Amniotic epithelial cell (primary cell): ENCODE measurements at regions not wholly inside any gene's neighbourhood (a gene's known extent, or its start where the extent isn't known, plus 50 kb on each side); places are given as distances from the start of the nearest gene placed in this dataset.
"Not testable (repeated sequence)": the region's sequence is repeated elsewhere in the genome, so short reads cannot be mapped to it uniquely, and the experiment has no call there.

ENCODE experiments used
- DNase-seq: peaks from one replicate; pipeline ENCODE4 v3.0.0-alpha.2; 2010; ENCODE audit warnings: low read depth

DNA sequence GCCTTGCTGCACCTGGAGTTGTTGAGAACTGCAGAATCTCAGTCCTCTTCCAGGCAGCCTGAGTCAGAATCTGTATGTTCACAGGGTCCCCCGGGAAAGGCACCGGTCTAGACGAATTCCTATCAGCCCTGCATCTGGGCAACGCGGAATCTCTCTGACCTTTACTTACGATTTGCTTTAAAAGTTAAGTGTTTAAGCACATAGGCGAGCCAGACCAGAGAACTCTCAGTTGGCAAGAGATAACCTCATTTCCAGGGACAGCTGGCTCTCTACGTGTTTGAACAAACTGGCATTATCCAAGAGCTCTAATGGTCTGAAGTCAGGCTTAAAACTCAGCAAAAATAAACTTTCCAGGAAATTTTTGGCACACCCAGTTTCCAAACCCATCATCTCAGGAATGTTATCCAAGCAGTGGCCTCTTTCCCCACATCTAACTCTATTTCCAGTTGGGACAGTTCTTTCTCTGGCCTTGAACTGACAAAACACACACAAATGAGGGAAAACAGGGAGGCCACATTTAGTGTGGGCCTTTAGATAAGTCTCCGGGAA is 53.4 kb downstream of the HES1 start:
- peak; percentile 35 for DNase-seq

DNA sequence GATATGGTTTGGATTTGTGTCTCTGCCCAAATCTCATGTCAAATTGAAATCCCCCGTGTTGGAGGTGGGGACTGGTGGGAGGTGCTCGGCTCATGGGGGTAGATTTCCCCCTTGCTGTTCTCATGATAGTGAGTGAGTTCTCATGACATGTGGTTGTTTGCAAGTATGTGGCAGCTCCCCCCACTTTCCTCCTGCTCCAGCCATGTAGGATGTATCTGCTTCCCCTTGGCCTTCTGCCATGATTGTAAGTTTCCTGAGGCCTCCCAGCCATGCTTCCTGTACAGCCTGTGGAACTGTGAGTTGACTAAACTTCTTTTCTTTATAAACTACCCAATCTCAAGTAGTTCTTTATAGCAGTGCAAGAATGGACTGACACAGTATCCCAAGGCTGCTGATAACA is 55.9 kb downstream of the HES1 start:
- not testable (repeated sequence) for DNase-seq

DNA sequence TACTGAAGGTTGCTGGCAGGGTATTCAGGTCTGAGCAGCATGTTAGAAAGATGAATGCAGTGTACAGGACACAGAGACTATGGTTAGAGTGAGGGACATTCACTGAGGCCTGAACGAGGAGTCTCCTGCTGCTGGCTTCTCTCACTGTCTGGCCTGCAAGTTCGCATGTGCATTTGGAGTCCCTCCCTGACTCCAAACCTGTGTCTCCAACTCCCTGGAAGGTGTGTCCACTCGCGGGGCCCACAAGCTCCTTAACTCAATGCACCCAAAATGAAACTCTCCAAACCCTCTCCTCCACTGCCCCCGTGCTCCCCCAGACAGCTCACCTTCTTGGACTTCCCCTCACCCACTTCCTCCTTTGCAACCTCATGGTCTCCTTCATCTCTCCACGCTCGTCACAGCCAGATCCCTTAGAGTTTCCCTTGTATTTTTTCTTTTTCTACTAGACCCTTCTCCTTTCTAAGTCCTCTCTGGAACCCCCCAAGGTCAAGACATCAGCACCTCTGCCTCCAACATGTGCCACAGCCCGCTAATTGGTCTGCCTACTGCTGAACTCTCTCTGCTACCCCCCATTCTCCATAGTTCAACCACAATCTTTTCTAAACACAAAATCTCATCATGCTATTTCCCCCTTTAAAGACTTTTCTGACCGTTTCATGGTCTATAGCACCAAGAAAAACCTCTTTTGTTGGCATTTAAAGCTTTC is 58.3 kb downstream of the HES1 start:
- no peak for DNase-seq

DNA sequence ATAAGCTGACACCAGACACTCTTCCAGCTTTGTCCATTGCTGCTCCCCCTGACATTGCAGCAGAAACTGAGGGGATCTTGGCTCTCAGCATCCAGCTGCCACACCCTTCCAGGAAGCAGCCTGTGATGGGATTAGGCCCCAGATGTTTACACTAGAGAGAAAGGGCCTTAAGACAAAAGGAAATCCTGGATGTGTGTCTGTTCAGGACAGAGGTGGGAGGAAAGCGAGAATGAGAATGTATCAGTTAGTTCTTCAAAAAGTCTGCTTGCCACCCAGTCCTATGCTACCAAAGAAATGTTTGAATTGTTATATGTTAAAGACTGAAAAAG is 58.8 kb downstream of the HES1 start:
- no peak for DNase-seq

DNA sequence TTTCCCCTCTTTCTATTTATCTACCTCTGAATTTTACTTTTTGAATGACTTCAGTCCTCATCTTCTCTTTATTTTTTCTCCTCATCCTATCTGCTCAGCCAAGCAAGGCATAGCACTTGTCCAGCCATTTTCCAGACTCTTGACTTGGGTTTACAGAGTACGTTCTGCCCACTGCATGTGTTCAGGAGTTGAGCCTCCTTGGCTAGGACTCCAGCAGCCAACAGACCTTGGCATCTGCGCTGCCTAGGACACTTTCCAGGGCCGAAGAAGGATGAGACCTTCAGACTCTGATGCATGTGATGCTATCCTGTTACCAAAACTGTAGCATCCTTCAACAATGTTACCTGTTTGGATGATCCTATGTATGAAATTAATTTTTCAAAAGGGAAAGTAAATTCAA is 59.7 kb downstream of the HES1 start:
- DNase-seq = no peak

DNA sequence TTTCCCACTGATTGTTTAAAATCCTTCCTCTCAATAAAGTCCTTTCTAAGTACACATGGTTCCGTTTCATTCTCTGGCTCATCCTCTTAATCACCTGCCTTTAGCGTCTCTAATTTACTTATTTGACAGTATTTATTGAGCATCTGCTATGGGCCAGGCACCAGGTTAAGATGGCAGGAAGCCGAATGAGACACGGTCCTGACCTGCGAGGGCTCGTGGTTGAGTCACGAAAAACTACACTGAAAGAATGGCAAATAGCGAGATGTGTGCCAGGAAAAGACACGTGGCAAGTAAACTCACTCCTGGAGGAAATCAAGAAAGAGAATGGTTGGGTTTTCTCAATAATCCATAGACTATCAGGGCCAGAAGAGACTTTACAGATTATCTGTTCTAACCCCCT is 60.9 kb downstream of the HES1 start:
- DNase-seq = no peak

DNA sequence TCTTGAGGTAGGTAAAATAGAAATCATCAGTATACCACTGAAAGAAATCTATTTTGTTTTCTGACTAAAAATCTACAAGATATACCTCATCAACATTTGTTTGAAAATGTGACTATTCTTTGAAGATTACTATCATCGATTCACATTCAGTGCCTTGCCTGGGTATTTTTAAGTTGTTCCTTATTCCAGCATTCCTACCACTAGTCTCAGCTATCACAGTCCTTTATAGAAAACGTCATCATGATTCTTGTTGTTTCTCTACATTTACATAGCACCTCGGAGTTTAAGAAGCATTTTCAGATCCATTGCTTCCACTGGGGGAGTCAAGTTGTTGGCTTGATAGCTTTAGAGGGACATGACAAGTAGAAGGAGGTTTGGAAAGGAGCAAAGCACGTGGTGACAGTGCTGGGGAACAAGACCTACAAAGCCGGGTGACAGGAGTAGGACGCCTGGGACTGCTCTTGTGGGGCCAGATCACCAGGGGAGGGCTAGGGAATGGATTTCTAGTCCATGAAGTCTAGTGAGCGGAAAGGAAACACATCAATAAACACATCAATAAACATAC is 61.5 kb downstream of the HES1 start:
- DNase-seq = no peak

DNA sequence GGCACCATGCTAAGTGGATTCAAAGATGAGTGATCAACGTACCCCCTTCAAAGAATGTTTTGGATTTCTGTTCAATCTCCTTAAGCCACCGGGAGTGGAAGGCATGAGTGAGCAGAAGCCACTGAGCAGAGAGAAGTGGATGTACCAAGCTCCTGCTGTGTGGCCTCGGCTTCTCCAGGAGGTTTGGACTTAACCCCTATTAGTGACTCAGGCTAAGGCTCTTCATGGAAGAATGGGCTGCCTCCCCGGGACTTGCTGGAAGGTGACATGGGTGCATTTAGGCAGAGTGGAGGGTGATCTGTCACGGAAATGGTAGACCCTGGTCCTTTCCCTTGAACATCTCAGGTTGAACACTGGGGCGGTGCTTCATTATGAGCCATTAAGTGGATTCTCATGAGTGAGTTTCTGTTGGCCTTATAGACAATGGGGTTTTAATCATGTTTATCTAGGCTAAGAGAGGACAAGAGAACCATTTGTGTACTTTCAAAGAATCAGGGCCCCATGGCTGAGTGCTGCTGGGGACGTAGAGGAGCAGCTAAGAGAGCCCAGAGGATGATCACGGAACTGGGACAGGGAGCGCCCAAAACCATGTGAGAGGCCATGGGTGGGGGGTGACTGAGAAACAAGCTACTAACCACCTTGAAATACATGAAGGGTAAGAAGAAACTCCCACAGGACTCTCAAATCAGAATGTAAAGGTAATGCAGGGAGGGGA is 62.2 kb downstream of the HES1 start:
- DNase-seq = no peak

DNA sequence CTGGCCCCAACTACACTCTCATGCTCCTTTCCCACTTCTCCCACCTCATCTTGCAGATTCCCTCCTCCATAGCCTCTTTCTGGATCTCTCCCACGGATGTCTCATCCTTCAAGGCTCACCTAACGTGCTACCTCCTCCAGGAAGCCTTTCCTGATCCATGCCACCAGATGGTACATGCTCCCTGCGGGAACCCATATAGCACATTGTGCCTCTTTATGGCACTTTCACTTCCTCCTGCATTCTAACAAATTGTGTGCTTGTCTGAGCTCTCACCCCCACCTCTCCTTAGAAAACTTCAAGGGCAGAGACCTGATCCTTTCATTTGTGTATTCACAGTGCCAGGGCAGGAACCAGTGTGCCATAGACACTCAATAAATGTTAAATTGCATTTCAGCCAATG is 63.0 kb downstream of the HES1 start:
- no peak for DNase-seq

DNA sequence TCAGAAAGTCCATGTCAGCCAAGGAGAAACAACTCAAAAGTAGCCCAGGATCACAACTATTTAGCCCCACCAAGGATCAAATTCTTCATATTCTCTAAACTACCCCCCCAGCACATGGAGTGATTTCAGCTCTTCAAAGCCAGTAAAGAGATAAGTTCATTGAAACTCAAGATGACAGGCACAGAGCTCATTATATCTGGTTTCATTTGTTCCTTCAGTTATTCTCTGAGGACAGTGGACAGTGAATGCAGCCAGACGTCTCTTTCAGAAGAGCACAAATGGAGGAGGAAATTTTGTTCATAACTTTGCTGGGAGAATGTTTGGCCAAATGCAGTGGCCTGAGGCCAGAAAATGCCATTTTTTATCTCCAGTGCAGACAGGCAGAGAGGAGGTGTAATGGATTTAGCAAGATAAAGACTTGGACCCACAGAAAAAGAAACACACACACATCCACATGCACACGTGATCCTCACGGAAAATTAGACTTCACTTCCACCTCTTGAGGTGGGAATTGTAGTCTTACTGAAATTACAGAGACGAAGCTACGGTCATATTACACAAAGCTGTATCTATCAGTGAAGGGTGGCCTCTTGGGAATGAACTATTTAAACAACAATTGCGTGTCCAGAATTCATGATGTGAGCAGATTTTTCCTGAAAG is 64.6 kb downstream of the HES1 start:
- peak; percentile 57 for DNase-seq

DNA sequence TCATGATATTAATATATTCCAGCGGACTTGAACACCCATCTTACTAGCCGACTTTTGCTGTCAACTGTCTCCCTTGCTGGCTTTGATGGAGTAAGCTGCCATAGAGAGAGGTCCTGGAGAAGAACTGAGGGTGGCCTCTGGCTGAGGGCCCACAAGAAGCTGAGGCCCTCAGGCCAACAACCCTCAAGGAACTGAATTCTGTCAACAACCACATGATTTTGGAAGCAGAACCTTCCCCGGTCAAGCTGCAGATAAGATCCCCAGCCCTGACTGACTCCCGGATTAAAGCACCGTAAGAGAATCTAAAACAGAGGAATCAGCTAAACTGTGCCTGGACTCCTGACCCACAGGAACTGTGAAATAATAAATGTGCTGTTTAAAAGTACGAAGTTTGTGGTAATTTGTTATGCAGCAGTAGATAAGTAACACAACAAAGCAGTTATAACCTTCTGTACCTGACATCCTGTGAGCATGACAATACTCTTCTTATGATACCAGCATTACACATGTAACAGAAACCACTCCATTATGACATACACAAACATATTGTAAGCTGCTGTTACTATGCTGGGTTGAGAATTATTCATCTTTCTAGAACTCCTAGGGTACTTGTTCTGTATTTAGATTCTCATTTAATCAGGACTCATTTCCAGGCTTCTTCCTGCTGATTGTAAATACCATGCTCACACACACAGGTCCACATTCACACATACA is 66.2 kb downstream of the HES1 start:
- DNase-seq = peak; percentile 47

DNA sequence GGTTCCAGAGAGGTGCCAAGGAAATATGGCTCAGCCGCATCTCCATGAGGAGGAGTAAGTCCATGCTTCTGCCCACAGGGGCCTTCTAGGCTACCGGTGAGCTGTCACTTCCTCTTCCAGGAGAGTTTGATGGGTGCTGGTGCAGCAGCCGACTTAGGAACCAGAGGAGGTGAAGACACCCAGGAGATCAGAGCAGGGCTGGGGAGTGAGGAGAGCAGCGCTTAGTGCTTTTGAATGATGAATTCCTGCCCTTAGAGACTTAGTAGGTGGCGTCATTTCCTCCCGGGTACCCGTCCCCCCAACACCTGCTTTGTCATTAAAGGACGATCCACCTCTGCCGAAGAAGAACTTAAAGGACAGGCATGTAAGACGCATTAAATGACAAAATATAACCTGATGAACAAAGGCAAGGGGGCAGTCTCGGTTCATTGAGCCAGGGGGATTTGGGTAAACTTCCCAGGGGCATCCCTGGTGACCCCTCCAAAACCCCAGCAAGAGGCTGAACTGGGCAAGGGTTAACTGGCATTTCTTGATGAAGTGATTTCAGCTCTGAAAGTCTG is 67.6 kb downstream of the HES1 start:
- DNase-seq = no peak

DNA sequence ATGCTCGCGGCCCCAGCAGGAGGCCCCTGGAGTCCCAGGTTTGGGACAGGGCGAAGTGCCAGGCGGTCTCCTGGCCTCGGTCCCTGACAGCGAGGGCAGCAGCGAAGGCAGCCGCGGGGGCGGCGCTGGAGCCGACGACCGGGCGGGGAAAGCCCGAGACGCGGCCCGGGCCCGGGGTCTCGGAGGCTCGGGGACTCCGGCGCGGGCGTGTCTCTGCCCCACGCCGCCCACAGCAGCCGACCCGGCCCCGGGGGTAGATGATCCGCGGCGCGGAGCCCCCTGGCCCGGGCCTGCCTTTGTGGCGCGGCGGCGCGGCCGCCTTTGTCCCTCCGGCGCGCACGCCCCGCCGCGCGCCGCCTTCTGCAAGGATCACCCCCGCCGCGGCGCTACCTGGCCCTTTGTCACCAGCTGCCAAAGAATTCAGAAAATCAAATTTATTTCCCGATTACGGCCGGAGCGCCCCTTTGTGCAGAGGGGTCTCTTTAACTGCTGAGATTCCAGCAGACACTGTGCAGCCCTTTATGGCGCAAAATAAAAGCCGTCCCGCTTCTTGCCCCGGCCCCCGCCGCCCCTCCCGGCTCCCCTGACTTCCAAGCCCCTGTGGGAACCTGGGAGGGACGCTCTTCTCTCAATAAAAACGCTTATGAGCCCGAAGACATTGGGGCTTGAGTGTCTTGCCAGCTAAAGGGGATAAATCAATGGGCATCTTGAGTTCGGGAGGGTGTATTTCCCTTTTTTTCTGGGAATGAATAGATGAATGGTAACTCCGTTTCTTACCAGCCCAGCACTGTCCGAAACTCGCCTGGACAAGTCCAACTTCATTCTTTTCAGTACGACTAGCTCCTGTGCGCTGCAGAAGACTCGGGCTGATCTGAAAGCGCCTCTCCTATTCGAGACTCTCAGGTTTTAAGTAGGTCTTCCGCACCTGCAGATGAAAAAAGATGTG is 68.4 kb downstream of the HES1 start:
- DNase-seq = no peak

DNA sequence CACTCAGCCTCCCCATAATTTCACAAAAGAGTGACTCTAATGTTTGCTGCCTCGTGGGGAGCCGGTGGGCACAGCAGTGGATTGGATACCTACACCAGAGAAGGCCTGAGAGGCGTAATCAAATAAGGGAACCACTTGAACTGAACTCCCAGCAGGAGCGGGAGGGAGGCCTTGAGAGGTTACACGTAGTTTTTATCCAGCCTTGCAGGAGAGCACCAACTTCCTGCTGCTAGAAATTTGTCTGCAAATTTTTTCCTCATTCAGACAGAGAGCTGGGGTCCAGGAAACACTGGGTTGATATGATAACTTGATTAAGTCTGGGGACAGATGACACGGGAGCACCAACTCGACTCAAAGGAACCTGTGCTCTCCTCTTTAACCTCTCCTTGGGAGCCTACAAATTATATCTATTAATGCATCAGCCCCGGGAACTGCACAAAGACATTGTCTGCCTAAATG is 69.8 kb downstream of the HES1 start:
- peak; percentile 15 for DNase-seq

DNA sequence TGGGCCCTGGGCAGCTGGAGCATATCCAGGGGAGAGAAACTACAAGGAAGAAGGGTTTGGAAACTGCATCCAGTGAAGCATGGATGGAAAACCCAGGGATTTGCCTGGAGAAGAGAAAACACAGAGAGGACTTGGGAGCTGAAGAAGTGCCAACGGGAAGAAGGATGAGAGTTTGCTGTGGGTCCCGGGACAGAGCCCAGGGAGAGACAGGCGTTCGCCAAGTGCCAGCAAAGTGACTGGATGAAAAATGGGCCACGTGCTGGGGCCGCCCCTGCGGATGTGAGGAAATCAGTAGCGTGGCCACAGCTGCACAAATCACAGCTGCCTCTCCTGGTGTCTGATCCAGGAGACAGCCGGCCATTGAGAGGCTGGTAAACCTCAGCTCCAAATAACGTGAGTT is 70.4 kb downstream of the HES1 start:
- DNase-seq = no peak

DNA sequence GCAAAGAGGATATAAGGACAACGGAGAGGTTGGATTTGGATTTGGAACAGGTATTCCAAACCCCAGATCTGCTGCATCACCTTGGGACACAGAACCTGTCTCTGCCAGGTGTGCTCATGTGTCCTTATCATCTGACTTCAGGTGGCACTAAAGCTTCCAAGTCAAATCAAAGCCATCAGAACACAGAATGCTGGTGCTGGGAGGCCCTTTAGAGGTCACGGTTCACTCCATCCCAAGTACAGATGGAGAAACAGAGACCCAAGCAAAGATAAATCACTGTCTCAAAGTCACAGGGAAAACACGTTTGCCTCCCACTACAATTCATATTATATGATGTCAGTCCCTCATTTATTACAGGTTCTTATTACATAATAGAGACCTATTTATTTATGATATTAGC is 72.8 kb downstream of the HES1 start:
- no peak for DNase-seq

DNA sequence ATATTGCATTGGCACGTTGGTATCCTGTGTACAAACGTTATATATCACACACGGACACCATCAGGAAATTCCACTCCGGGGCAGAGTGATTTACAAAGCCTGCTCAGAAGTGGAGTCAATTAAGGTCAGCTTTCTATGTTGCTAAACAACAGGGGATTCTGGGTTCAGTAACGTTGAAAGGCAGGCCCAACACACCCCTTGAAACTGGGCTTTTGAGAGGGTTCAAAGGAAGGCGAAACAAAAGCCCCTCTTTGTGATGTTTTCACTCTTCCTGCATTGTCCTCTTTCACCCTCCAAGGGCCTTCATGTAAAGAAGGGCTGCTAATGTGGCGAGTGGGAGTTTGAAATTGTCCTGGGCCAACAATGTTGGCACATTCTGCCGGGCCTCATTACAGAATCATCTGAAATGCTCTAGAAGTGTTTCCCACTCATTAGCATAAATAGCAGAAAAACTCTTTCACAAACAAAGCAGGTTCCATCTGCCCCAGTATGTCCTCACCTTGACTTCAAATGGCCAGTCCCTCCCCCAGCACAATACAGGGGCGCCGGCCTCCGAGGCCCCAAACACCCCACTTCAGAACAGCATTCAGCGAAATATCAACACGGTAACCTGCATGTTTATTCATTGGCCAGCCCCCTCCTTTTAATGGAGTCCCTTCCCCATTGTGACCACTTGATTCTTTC is 76.4 kb downstream of the HES1 start:
- peak; percentile 47 for DNase-seq

DNA sequence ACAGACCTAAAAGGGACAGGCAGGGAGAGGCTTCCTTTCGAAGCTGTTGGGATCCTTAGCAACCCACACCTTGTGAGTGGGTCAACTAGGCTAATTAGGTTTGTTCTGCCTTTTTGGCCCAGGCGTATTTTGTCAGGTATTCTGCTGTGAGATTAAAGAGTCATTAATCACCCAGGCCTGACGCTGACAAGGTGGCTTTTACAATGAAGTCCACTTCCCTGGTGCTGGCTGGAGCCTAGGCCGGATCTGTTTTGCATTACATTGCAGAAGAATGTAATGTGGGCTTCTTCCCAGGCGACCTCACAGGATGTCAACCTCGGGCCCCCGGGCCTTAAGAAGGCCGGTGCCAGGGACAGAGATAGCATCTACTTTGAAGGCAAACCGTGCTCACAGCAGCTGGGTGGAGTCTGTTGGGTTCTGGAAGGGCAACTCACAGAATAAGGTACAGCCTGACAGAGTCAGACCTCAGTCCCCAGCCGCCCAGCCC is 76.9 kb downstream of the HES1 start:
- DNase-seq = no peak

DNA sequence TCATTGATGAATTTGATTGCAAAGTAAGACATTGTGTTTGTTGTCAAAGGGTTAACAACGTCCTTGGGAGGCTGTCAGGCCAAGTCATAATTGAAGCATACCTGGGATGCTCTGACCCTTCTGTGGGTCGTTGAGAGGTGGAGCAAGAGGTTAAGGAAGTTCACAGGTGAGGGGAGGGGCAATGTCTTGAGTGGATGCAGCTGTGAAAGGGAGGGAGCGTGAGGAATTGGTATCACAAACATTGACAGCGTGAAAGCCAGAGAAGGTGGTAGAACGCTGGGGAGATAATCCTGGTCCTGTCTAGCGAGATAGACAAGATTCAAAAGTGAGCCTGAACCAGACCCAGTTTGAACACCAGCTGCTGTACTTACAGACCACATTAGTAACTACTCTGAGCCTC is 79.4 kb downstream of the HES1 start:
- DNase-seq = no peak
